ENCODE measurements at regions not wholly inside any gene's neighbourhood (a gene's known extent, or its start where the extent isn't known, plus 50 kb on each side); places are given as distances from the start of the nearest gene placed in this dataset.

DNA sequence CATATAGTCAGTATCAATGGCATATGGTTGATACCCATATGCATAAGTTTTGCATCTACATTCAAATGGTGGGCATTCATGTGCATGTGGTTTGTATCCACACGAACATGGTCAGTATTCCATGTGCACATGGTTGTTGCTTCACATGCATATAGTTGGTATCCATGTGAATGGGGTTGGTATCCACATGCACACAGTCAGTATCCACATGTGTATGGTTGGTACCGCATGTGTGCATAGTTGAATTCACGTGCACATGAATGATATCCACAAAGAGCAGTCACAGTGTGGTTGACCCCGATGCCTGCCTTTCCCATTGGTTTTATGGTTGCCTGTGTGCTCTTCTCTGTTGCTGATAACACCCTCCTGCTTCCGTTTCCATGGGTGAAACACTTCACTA lies 427.9 kb downstream of the STIM2 start:
- no peak for TF ChIP-seq POLR2A (IDR thresholded peaks at IDR 0.05)
- TF ChIP-seq, protein P1, sequence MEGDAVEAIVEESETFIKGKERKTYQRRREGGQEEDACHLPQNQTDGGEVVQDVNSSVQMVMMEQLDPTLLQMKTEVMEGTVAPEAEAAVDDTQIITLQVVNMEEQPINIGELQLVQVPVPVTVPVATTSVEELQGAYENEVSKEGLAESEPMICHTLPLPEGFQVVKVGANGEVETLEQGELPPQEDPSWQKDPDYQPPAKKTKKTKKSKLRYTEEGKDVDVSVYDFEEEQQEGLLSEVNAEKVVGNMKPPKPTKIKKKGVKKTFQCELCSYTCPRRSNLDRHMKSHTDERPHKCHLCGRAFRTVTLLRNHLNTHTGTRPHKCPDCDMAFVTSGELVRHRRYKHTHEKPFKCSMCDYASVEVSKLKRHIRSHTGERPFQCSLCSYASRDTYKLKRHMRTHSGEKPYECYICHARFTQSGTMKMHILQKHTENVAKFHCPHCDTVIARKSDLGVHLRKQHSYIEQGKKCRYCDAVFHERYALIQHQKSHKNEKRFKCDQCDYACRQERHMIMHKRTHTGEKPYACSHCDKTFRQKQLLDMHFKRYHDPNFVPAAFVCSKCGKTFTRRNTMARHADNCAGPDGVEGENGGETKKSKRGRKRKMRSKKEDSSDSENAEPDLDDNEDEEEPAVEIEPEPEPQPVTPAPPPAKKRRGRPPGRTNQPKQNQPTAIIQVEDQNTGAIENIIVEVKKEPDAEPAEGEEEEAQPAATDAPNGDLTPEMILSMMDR (IDR thresholded peaks at IDR 0.05) = no peak

Measured in heart left ventricle (tissue), 13 donors.